ENCODE measurements at regions not wholly inside any gene's neighbourhood (a gene's known extent, or its start where the extent isn't known, plus 50 kb on each side); places are given as distances from the start of the nearest gene placed in this dataset.

- TF ChIP-seq CTCF (IDR thresholded peaks at IDR 0.05; ENCODE audit: low read depth, low read length): no peak
These were observed 582.6 kb downstream of the SLITRK6 start for GRCh38 chr13:85216576-85216975.

GRCh38 chr13:85212692-85213091 lies 586.5 kb downstream of the SLITRK6 start:
- TF ChIP-seq CTCF (IDR thresholded peaks at IDR 0.05; ENCODE audit: low read depth, low read length): no peak
- no peak overlapping the region for H3K4me3 ChIP-seq (ENCODE audit: low read depth, low read length)

More at GRCh38 chr13:85216576-85216975, 582.6 kb downstream of the SLITRK6 start:
- no peak overlapping the region for H3K4me3 ChIP-seq (ENCODE audit: low read depth, low read length)

- TF ChIP-seq CTCF (IDR thresholded peaks at IDR 0.05; ENCODE audit: low read depth, low read length): no peak
- no peak overlapping the region for H3K4me3 ChIP-seq (ENCODE audit: low read depth, low read length)
These were observed 594.4 kb downstream of the SLITRK6 start for GRCh38 chr13:85204668-85205344.

- no peak for TF ChIP-seq CTCF (IDR thresholded peaks at IDR 0.05; ENCODE audit: low read depth, low read length)
These were observed 601.8 kb downstream of the SLITRK6 start for GRCh38 chr13:85197431-85197830.

GRCh38 chr13:85194482-85194881 lies 604.7 kb downstream of the SLITRK6 start:
- no peak for TF ChIP-seq CTCF (IDR thresholded peaks at IDR 0.05; ENCODE audit: low read depth, low read length)
- H3K4me3 ChIP-seq (ENCODE audit: low read depth, low read length): no peak overlapping the region

More at GRCh38 chr13:85197431-85197830, 601.8 kb downstream of the SLITRK6 start:
- no peak overlapping the region for H3K4me3 ChIP-seq (ENCODE audit: low read depth, low read length)

- no peak for TF ChIP-seq CTCF (IDR thresholded peaks at IDR 0.05; ENCODE audit: low read depth, low read length)
- no peak overlapping the region for H3K4me3 ChIP-seq (ENCODE audit: low read depth, low read length)
These were observed 607.1 kb downstream of the SLITRK6 start for GRCh38 chr13:85191996-85192718.

GRCh38 chr13:85186356-85187045 lies 612.7 kb downstream of the SLITRK6 start:
- no peak overlapping the region for H3K4me3 ChIP-seq (ENCODE audit: low read depth, low read length)
- TF ChIP-seq CTCF (IDR thresholded peaks at IDR 0.05; ENCODE audit: low read depth, low read length): no peak
